H9 (cell line): ENCODE measurements at regions not wholly inside any gene's neighbourhood (a gene's known extent, or its start where the extent isn't known, plus 50 kb on each side); places are given as distances from the start of the nearest gene placed in this dataset.

Source experiments
- DNase-seq: peaks from one replicate; pipeline ENCODE4 v3.0.0-alpha.2; 2017
- H2AFZ ChIP-seq: one replicate; pipeline ENCODE4 v1.6.1; 2013; ENCODE audit warnings: mild to moderate bottlenecking, low read length, control low read depth, moderate library complexity
- H2AK5ac ChIP-seq: 2 replicates; pipeline ENCODE4 v1.6.1; 2013; ENCODE audit warnings: low read length, control low read depth, mixed read lengths; ENCODE audit not compliant: insufficient read length
- H2BK120ac ChIP-seq: one replicate; pipeline ENCODE4 v1.6.1; 2013; ENCODE audit warnings: low read depth, mild to moderate bottlenecking, low read length, control low read depth, inconsistent platforms; ENCODE audit not compliant: poor library complexity, severe bottlenecking
- H2BK12ac ChIP-seq: 2 replicates; pipeline ENCODE4 v1.6.1; 2013; ENCODE audit warnings: low read length, control low read depth, mixed read lengths, low read depth; ENCODE audit not compliant: insufficient read length
- H2BK15ac ChIP-seq: 2 replicates; pipeline ENCODE4 v1.6.1; 2013; ENCODE audit warnings: low read depth, low read length, control low read depth
- H2BK20ac ChIP-seq: one replicate; pipeline ENCODE4 v1.6.1; 2013; ENCODE audit warnings: low read depth, mild to moderate bottlenecking, low read length, control low read depth, inconsistent platforms; ENCODE audit not compliant: poor library complexity, severe bottlenecking
- H2BK5ac ChIP-seq: 2 replicates; pipeline ENCODE4 v1.6.1; 2013; ENCODE audit warnings: low read length, control low read depth, mixed read lengths; ENCODE audit not compliant: insufficient read length
- H3K14ac ChIP-seq: 2 replicates; pipeline ENCODE4 v1.6.1; 2013; ENCODE audit warnings: low read length, control low read depth; ENCODE audit not compliant: insufficient read depth
- H3K18ac ChIP-seq: 2 replicates; pipeline ENCODE4 v1.6.1; 2013; ENCODE audit warnings: low read depth, mild to moderate bottlenecking, mixed read lengths, low read length, control low read depth; ENCODE audit not compliant: insufficient read length
- H3K23ac ChIP-seq: 2 replicates; pipeline ENCODE4 v1.6.1; 2013; ENCODE audit warnings: low read length, control low read depth, mixed read lengths, low read depth; ENCODE audit not compliant: insufficient read length
- H3K23me2 ChIP-seq: 2 replicates; pipeline ENCODE4 v1.6.1; 2013; ENCODE audit warnings: low read depth, mild to moderate bottlenecking, mixed read lengths, low read length, control low read depth; ENCODE audit not compliant: insufficient read length, poor library complexity, severe bottlenecking
- H3K27ac ChIP-seq: 2 replicates; pipeline ENCODE4 v1.5.1; 2013; ENCODE audit warnings: low read length, control low read depth, mixed read lengths, low read depth; ENCODE audit not compliant: insufficient read length
- H3K27me3 ChIP-seq: 2 replicates; pipeline ENCODE4 v1.6.1; 2013; ENCODE audit warnings: low read length, control low read depth, inconsistent platforms; ENCODE audit not compliant: insufficient read depth
- H3K4ac ChIP-seq: 2 replicates; pipeline ENCODE4 v1.6.1; 2013; ENCODE audit warnings: low read depth, mild to moderate bottlenecking, control low read depth, inconsistent platforms, low read length, moderate library complexity
- H3K4me1 ChIP-seq: 2 replicates; pipeline ENCODE4 v1.6.1; 2013; ENCODE audit warnings: low read length, control low read depth, inconsistent platforms; ENCODE audit not compliant: insufficient read depth
- H3K4me2 ChIP-seq: 2 replicates; pipeline ENCODE4 v1.6.1; 2013; ENCODE audit warnings: low read length, control low read depth, mixed read lengths; ENCODE audit not compliant: insufficient read length, insufficient read depth
- H3K56ac ChIP-seq: 2 replicates; pipeline ENCODE4 v1.6.1; 2013; ENCODE audit warnings: low read depth, mild to moderate bottlenecking, mixed read lengths, low read length, control low read depth; ENCODE audit not compliant: insufficient read length
- H3K79me1 ChIP-seq: 2 replicates; pipeline ENCODE4 v1.6.1; 2013; ENCODE audit warnings: low read depth, mild to moderate bottlenecking, moderate library complexity, low read length, control low read depth, inconsistent platforms; ENCODE audit not compliant: insufficient read depth, poor library complexity, severe bottlenecking
- H3K79me2 ChIP-seq: 2 replicates; pipeline ENCODE4 v1.6.1; 2013; ENCODE audit warnings: low read length, control low read depth, inconsistent platforms; ENCODE audit not compliant: insufficient read depth
- H3K9ac ChIP-seq: 2 replicates; pipeline ENCODE4 v1.6.1; 2013; ENCODE audit warnings: low read length, control low read depth, mixed read lengths; ENCODE audit not compliant: insufficient read length; ENCODE audit errors: extremely low read depth
- H3K9me3 ChIP-seq: one replicate; pipeline ENCODE4 v1.6.1; 2013; ENCODE audit warnings: low read depth, low read length, inconsistent platforms; ENCODE audit not compliant: control insufficient read depth
- H3T11ph ChIP-seq: one replicate; pipeline ENCODE4 v1.6.1; 2013; ENCODE audit warnings: mild to moderate bottlenecking, low read length, control low read depth, inconsistent platforms
- H4K20me1 ChIP-seq: one replicate; pipeline ENCODE4 v1.6.1; 2013; ENCODE audit not compliant: control insufficient read depth, insufficient read length, insufficient read depth
- H4K5ac ChIP-seq: 2 replicates; pipeline ENCODE4 v1.6.1; 2013; ENCODE audit warnings: low read depth, mild to moderate bottlenecking, mixed read lengths, low read length, control low read depth; ENCODE audit not compliant: insufficient read length
- H4K8ac ChIP-seq: replicated peaks from 2 replicates; pipeline ENCODE4 v1.6.1; 2013; ENCODE audit warnings: low read length, control low read depth, mixed read lengths, low read depth; ENCODE audit not compliant: insufficient read length
- H4K91ac ChIP-seq: 2 replicates; pipeline ENCODE4 v1.6.1; 2013; ENCODE audit warnings: low read depth, mild to moderate bottlenecking, moderate library complexity, mixed read lengths, low read length, control low read depth; ENCODE audit not compliant: insufficient read length
- H3K27ac Mint-ChIP-seq, 3 experiments: 2 replicates in 2 of 3; 3 replicates in 1 of 3; pipeline ENCODE4 v1.8.0; 2020 to 2021; ENCODE audit warnings: mixed read lengths in 3 of 3, mild to moderate bottlenecking in 1 of 3, moderate library complexity in 1 of 3
- H3K27me3 Mint-ChIP-seq: 2 replicates; pipeline ENCODE4 v1.8.0; 2021; ENCODE audit warnings: low read depth, mild to moderate bottlenecking, moderate library complexity, mixed read lengths
- H3K36me3 Mint-ChIP-seq, 3 experiments: 2 replicates in 2 of 3; 3 replicates in 1 of 3; pipeline ENCODE4 v1.8.0; 2020 to 2021; ENCODE audit warnings: low read depth in 3 of 3, mixed read lengths in 3 of 3; ENCODE audit not compliant: insufficient read depth in 1 of 3
- H3K4me1 Mint-ChIP-seq, 2 experiments: 2 replicates each; pipeline ENCODE4 v1.8.0; 2020; ENCODE audit warnings: mixed read lengths in 2 of 2
- H3K4me3 Mint-ChIP-seq, 2 experiments: 2 replicates in 1 of 2; 3 replicates in 1 of 2; pipeline ENCODE4 v1.8.0; 2020 to 2021; ENCODE audit warnings: mild to moderate bottlenecking in 2 of 2, mixed read lengths in 2 of 2, moderate library complexity in 1 of 2
- H3K9me3 Mint-ChIP-seq, 2 experiments: 2 replicates in 1 of 2; 3 replicates in 1 of 2; pipeline ENCODE4 v1.8.0; 2020; ENCODE audit warnings: mild to moderate bottlenecking in 2 of 2, mixed read lengths in 2 of 2, moderate library complexity in 1 of 2
- WGBS: extraction: QIAGEN DNeasy Blood & Tissue Kit; methylation state at CpG from one replicate; pipeline ENCODE4 v1.1.7; 2013; ENCODE audit warnings: missing lambda C conversion rate, low lambda C conversion rate, mixed read lengths; ENCODE audit not compliant: insufficient read length; ENCODE audit errors: extremely low coverage; 5-methylcytosine and 5-hydroxymethylcytosine counted together
- TF ChIP-seq, protein P1 (sequence below): fragments of 200-600 bp; sonication (generic); conservative IDR thresholded peaks from 3 replicates; pipeline ENCODE4 v1.8.0; 2021; ENCODE audit warnings: antibody characterized with exemption, mild to moderate bottlenecking

DNA sequence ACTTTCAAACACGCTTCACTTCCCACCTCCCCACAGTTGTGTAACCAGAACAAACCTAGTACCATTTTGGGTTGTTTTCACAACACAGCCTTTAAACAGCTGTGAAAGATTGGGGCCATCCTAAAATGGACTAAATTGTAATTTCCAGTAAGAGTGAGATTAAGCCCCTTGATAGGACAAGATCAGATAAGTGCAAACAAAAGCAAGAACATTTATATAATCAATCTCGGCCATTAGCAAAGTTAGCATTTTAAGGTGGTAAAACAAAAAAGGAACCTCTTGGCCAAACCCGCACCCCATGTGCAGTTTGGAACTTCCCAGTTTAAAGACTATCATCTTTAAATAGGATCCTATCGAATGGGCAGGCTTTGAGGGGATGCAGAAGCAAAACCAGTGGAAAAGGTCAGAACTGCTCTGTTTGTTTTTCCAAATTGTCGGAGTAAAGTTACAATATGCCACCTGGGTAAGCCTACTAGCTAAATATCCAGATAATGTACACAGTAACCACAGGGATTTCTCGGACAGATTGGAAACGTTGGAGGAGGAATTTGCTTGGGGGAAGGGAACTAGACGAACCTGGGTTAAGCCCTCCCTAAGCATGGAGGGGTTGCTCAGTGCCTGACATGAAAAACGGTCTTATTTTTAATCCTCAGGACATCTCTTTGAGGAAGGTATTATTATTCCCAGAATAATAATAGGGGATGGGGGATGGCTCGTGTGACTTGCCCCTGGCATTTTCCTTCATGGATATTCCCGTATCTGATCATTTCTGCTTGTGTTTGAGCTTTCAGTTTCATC lies 159.8 kb upstream of the SALL4 start:
- H2BK5ac ChIP-seq, result no peak overlapping the region
- H3K18ac ChIP-seq, result no peak overlapping the region
- H3K23me2 ChIP-seq, result no peaks in the 10 kb centered on the region
- Mint-ChIP-seq H3K36me3 (no peaks in the 10 kb centered on the region), H3K4me3 (no peak overlapping the region), H3K9me3 (no peaks in the 10 kb centered on the region), H3K27me3 (no peaks in the 10 kb centered on the region), H3K4me1 (peaks cover 57 to 62% of the 10 kb centered on the region in 2 experiments), H3K27ac (peak overlapping the region; percentile 6 to 89 (median 25); a peak in 5 of 7 replicates)
- H4K91ac ChIP-seq, result no peak overlapping the region
- no peaks in the 10 kb centered on the region for H3K9me3 ChIP-seq
- H3K4me1 ChIP-seq, result peaks cover 19% of the 10 kb centered on the region
- no peak overlapping the region for H2BK15ac ChIP-seq
- H4K5ac ChIP-seq, result no peak overlapping the region
- no CpG with 5 or more reads among the region's 11 CpGs for WGBS
- H3K79me1 ChIP-seq, result no peaks in the 10 kb centered on the region
- no peaks in the 10 kb centered on the region for H4K20me1 ChIP-seq
- no peak overlapping the region for H2BK120ac ChIP-seq
- no peak overlapping the region for H3K27ac ChIP-seq
- no peaks in the 10 kb centered on the region for H3K27me3 ChIP-seq
- no peak overlapping the region for H3K4ac ChIP-seq
- H2BK12ac ChIP-seq, result no peak overlapping the region
- no peak overlapping the region for H3K14ac ChIP-seq
- H3K23ac ChIP-seq, result no peak overlapping the region
- DNase-seq, result no peak
- H3T11ph ChIP-seq, result no peak overlapping the region
- H2AFZ ChIP-seq, result no peak overlapping the region
- H3K79me2 ChIP-seq, result no peaks in the 10 kb centered on the region
- H3K4me2 ChIP-seq, result no peak overlapping the region
- H3K56ac ChIP-seq, result no peak overlapping the region
- TF ChIP-seq, protein P1, sequence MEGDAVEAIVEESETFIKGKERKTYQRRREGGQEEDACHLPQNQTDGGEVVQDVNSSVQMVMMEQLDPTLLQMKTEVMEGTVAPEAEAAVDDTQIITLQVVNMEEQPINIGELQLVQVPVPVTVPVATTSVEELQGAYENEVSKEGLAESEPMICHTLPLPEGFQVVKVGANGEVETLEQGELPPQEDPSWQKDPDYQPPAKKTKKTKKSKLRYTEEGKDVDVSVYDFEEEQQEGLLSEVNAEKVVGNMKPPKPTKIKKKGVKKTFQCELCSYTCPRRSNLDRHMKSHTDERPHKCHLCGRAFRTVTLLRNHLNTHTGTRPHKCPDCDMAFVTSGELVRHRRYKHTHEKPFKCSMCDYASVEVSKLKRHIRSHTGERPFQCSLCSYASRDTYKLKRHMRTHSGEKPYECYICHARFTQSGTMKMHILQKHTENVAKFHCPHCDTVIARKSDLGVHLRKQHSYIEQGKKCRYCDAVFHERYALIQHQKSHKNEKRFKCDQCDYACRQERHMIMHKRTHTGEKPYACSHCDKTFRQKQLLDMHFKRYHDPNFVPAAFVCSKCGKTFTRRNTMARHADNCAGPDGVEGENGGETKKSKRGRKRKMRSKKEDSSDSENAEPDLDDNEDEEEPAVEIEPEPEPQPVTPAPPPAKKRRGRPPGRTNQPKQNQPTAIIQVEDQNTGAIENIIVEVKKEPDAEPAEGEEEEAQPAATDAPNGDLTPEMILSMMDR, result no peak
- H4K8ac ChIP-seq, result no peak overlapping the region
- no peak overlapping the region for H2BK20ac ChIP-seq
- H2AK5ac ChIP-seq, result no peak overlapping the region
- H3K9ac ChIP-seq, result no peak overlapping the region
